ENCODE measurements at regions not wholly inside any gene's neighbourhood (a gene's known extent, or its start where the extent isn't known, plus 50 kb on each side); places are given as distances from the start of the nearest gene placed in this dataset.

- BruUV-seq (replicated peaks) = no TSS peak
- Histone ChIP-seq H2BK5ac (ENCODE audit: low read depth, low read length, poor library complexity, severe bottlenecking) (no peak overlapping the region), H2AFZ (replicated peaks; ENCODE audit: low read length, poor library complexity) (no peak overlapping the region), H3K9me1 (ENCODE audit: insufficient read depth, low read length) (no peaks in the 10 kb centered on the region), H2BK20ac (ENCODE audit: low read depth, low read length) (no peak overlapping the region), H4K8ac (ENCODE audit: low read depth in 2 of 2, low read length in 2 of 2) (no peak overlapping the region), H4K20me1 (ENCODE audit: insufficient read depth, low read length) (no peaks in the 10 kb centered on the region), H3K4me3 (ENCODE audit: insufficient read depth, low read depth, low read length) (no peak overlapping the region), H2AK5ac (ENCODE audit: low read depth, low read length) (no peak overlapping the region), H3K56ac (ENCODE audit: extremely low read depth, insufficient read depth, low read length) (no peak overlapping the region), H3K4ac (ENCODE audit: low read depth, low read length) (no peak overlapping the region), H3K4me1 (ENCODE audit: control insufficient read depth, insufficient read depth, low read length) (no peaks in the 10 kb centered on the region), H3K27ac (ENCODE audit: insufficient read depth, low read length) (no peak overlapping the region), H3K79me1 (ENCODE audit: low read depth in 1 of 2, low read length in 2 of 2) (no peaks in the 10 kb centered on the region), H2BK15ac (ENCODE audit: low read depth, low read length) (no peak overlapping the region), H3K9me3 (ENCODE audit: control insufficient read depth, insufficient read depth, low read length) (no peaks in the 10 kb centered on the region), H2AK9ac (replicated peaks; ENCODE audit: low read depth, low read length, poor library complexity) (no peak overlapping the region), H3K36me3 (ENCODE audit: control insufficient read depth, insufficient read depth, low read length) (no peaks in the 10 kb centered on the region), H2BK120ac (ENCODE audit: low read depth, low read length) (no peak overlapping the region), H3K14ac (replicated peaks; ENCODE audit: low read depth, low read length) (no peak overlapping the region), H3K18ac (ENCODE audit: low read depth, low read length) (no peak overlapping the region), H3K9ac (ENCODE audit: low read depth, low read length) (no peak overlapping the region), H3K4me2 (ENCODE audit: low read depth, low read length) (no peak overlapping the region), H4K5ac (ENCODE audit: low read depth, low read length) (no peak overlapping the region), H4K91ac (ENCODE audit: insufficient read depth, low read depth, low read length) (no peak overlapping the region), H3K27me3 (ENCODE audit: control insufficient read depth, insufficient read depth, low read length) (no peaks in the 10 kb centered on the region), H3K23ac (ENCODE audit: low read depth, low read length) (no peak overlapping the region)
- dilution Hi-C loops (cut with HindIII; ENCODE audit: low sequenced_read_pairs, unreplicated experiment) (no loop called here), intact Hi-C loops (cut with micrococcal nuclease) (no loop called here), in situ Hi-C loops (cut with MboI; ENCODE audit: low sequenced_read_pairs) (no loop called here)
- ChIA-PET POLR2A (ENCODE audit: unreplicated experiment) (no interaction called here), CTCF (no interaction called here)
- no peak for ATAC-seq (ENCODE audit: low read depth)
- WGBS, 2 experiments (ENCODE audit: extremely low coverage in 2 of 2, insufficient read length in 1 of 2) = no CpG with 5 or more reads among the region's 5 CpGs
- no peak for TF ChIP-seq POLR2A (IDR thresholded peaks at IDR 0.05; ENCODE audit: low read depth, low read length)
- TF ChIP-seq RAD21 (IDR thresholded peaks at IDR 0.05; ENCODE audit: low read length) = no peak
- TF ChIP-seq BHLHE40 (IDR thresholded peaks at IDR 0.05; ENCODE audit: low read depth, low read length) = no peak
- TF ChIP-seq RFX5 (IDR thresholded peaks at IDR 0.05; ENCODE audit: low read depth, low read length) = no peak
- TF ChIP-seq MAZ (IDR thresholded peaks at IDR 0.05; ENCODE audit: borderline replicate concordance, low read depth, low read length) = no peak
- TF ChIP-seq CTCF (conservative IDR thresholded peaks at IDR 0.05; ENCODE audit: low read depth, low read length) = no peak
- no peak for TF ChIP-seq MAFK (IDR thresholded peaks at IDR 0.05; ENCODE audit: low read depth, low read length)
- TF ChIP-seq CEBPB (IDR thresholded peaks at IDR 0.05; ENCODE audit: low read depth, low read length) = no peak
- TF ChIP-seq, protein P1, sequence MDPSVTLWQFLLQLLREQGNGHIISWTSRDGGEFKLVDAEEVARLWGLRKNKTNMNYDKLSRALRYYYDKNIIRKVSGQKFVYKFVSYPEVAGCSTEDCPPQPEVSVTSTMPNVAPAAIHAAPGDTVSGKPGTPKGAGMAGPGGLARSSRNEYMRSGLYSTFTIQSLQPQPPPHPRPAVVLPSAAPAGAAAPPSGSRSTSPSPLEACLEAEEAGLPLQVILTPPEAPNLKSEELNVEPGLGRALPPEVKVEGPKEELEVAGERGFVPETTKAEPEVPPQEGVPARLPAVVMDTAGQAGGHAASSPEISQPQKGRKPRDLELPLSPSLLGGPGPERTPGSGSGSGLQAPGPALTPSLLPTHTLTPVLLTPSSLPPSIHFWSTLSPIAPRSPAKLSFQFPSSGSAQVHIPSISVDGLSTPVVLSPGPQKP (IDR thresholded peaks at IDR 0.05; ENCODE audit: borderline replicate concordance, low read depth, low read length) = no peak
- TF ChIP-seq FOS (IDR thresholded peaks at IDR 0.05; ENCODE audit: low read depth, low read length) = no peak
- no peak for TF ChIP-seq RCOR1 (IDR thresholded peaks at IDR 0.05; ENCODE audit: insufficient replicate concordance, low read length)
- TF ChIP-seq, protein P2, sequence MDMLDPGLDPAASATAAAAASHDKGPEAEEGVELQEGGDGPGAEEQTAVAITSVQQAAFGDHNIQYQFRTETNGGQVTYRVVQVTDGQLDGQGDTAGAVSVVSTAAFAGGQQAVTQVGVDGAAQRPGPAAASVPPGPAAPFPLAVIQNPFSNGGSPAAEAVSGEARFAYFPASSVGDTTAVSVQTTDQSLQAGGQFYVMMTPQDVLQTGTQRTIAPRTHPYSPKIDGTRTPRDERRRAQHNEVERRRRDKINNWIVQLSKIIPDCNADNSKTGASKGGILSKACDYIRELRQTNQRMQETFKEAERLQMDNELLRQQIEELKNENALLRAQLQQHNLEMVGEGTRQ (IDR thresholded peaks at IDR 0.05; ENCODE audit: low read depth, low read length) = no peak
- no peak for TF ChIP-seq CHD1 (IDR thresholded peaks at IDR 0.05; ENCODE audit: low read depth, low read length)
- no peak for TF ChIP-seq MXI1 (IDR thresholded peaks at IDR 0.05; ENCODE audit: borderline replicate concordance, low read depth, low read length)
- no peak for TF ChIP-seq SMC3 (IDR thresholded peaks at IDR 0.05; ENCODE audit: low read depth, low read length)
- DNase-seq = no peak
These were observed 188.4 kb upstream of the ANK2 start for GRCh38 chr4:112860830-112861690.

Measured in IMR-90 (cell line).